HFF-Myc (cell line): ENCODE measurements at regions not wholly inside any gene's neighbourhood (a gene's known extent, or its start where the extent isn't known, plus 50 kb on each side); places are given as distances from the start of the nearest gene placed in this dataset.

ENCODE experiments used
- DNase-seq: peaks from one replicate; pipeline ENCODE4 v3.0.0-alpha.2; 2011; ENCODE audit warnings: low read depth; ENCODE audit errors: extremely low read depth
- H3K4me3 ChIP-seq: replicated peaks from 2 replicates; pipeline ENCODE4 v1.5.1; 2011; ENCODE audit warnings: low read depth, mild to moderate bottlenecking, control low read depth, low read length
- CTCF ChIP-seq: IDR thresholded peaks from 2 replicates; pipeline ENCODE4 v1.5.1; 2012; ENCODE audit warnings: mild to moderate bottlenecking, low read depth, low read length, control low read depth; ENCODE audit errors: missing control alignments

DNA sequence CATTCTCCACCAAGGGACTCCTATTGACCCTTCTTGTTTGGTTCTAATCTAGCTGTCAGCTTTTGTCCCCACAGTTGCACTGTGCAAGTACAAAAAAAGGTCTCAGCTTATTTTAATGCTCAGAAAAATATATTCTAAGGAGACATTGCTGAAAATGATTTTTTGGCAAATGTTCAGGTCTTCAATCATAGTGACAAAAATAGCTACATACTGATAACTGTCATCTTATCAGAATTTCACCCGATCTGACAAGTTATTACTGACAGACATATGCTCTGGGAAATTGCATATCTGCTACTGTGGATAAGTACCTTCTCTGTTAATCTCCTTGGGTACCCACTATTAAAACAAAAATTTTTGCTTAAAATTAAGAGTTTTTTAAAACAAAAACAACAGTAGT is 263.6 kb downstream of the FLRT2 start:
- TF ChIP-seq CTCF = no peak

GRCh38 chr14:85789506-85789905 is 259.6 kb downstream of the FLRT2 start:
- no peak for DNase-seq
- no peak overlapping the region for H3K4me3 ChIP-seq
- TF ChIP-seq CTCF = no peak

More for the DNA sequence above, 263.6 kb downstream of the FLRT2 start:
- no peak for DNase-seq
- H3K4me3 ChIP-seq = no peak overlapping the region

GRCh38 chr14:85788470-85789233 is 258.7 kb downstream of the FLRT2 start:
- no peak overlapping the region for H3K4me3 ChIP-seq
- DNase-seq = no peak
- no peak for TF ChIP-seq CTCF

DNA sequence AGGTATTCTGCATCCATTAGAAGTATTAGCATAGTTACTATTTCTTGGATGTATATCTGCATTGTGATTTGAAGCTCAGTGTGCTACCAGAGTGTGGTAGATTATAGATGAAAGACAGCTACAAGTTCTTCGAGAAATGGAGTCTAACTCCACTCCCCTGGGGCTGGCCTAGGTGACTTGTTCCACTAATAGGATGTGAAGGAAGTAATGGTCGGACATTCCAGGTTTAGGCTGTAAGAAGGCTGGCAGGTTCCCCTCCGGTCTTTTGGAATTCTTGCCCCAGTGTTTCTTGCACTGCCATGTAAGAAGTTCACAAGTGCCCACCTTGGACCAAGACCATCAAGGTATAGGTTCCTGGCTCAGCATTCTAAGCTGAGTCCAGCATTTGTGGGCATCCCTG is 236.4 kb downstream of the FLRT2 start:
- no peak for TF ChIP-seq CTCF
- H3K4me3 ChIP-seq = no peak overlapping the region
- DNase-seq = no peak

- no peak for DNase-seq
- no peak overlapping the region for H3K4me3 ChIP-seq
- TF ChIP-seq CTCF = no peak
These were observed 234.9 kb downstream of the FLRT2 start for GRCh38 chr14:85764822-85765221.

- DNase-seq = peak; percentile 1
- TF ChIP-seq CTCF = no peak
- H3K4me3 ChIP-seq = no peak overlapping the region
These were observed 232.6 kb downstream of the FLRT2 start for GRCh38 chr14:85762526-85762925.

GRCh38 chr14:85752175-85752574 is 222.2 kb downstream of the FLRT2 start:
- DNase-seq = no peak
- TF ChIP-seq CTCF = no peak

More at GRCh38 chr14:85752175-85752574, 222.2 kb downstream of the FLRT2 start:
- no peak overlapping the region for H3K4me3 ChIP-seq
